ENCODE measurements at regions not wholly inside any gene's neighbourhood (a gene's known extent, or its start where the extent isn't known, plus 50 kb on each side); places are given as distances from the start of the nearest gene placed in this dataset.

GRCh38 chr9:129270205-129270604 lies 92.1 kb upstream of the IER5L start:
- DNase-seq (ENCODE audit: low spot score): peak; percentile 63

GRCh38 chr9:129267141-129267540 lies 89.1 kb upstream of the IER5L start:
- no peak for DNase-seq (ENCODE audit: low spot score)

- no peak for DNase-seq (ENCODE audit: low spot score)
These were observed 88.5 kb upstream of the IER5L start for GRCh38 chr9:129266536-129266935.

- no peak for DNase-seq (ENCODE audit: low spot score)
These were observed 86.3 kb upstream of the IER5L start for GRCh38 chr9:129264388-129264787.

GRCh38 chr9:129263836-129264235 lies 85.8 kb upstream of the IER5L start:
- no peak for DNase-seq (ENCODE audit: low spot score)

- no peak for DNase-seq (ENCODE audit: low spot score)
These were observed 84.2 kb upstream of the IER5L start for GRCh38 chr9:129262261-129262660.

GRCh38 chr9:129259375-129259774 lies 81.3 kb upstream of the IER5L start:
- DNase-seq (ENCODE audit: low spot score): no peak

- no peak for DNase-seq (ENCODE audit: low spot score)
These were observed 80.8 kb upstream of the IER5L start for GRCh38 chr9:129258823-129259301.

GRCh38 chr9:129258124-129258822 lies 80.2 kb upstream of the IER5L start:
- DNase-seq (ENCODE audit: low spot score): peak; percentile 88

GRCh38 chr9:129256959-129257713 lies 79.1 kb upstream of the IER5L start:
- DNase-seq (ENCODE audit: low spot score): no peak

GRCh38 chr9:129254566-129255287 lies 76.7 kb upstream of the IER5L start:
- no peak for DNase-seq (ENCODE audit: low spot score)

GRCh38 chr9:129253803-129254381 lies 75.8 kb upstream of the IER5L start:
- DNase-seq (ENCODE audit: low spot score): no peak

GRCh38 chr9:129252937-129253802 lies 75.1 kb upstream of the IER5L start:
- DNase-seq (ENCODE audit: low spot score): no peak

GRCh38 chr9:129250786-129251185 lies 72.7 kb upstream of the IER5L start:
- DNase-seq (ENCODE audit: low spot score): no peak

- no peak for DNase-seq (ENCODE audit: low spot score)
These were observed 69.5 kb upstream of the IER5L start for GRCh38 chr9:129247285-129248153.

- DNase-seq (ENCODE audit: low spot score): no peak
These were observed 67.2 kb upstream of the IER5L start for GRCh38 chr9:129245276-129245675.

- DNase-seq (ENCODE audit: low spot score): no peak
These were observed 65.0 kb upstream of the IER5L start for GRCh38 chr9:129242971-129243561.

- no peak for DNase-seq (ENCODE audit: low spot score)
These were observed 64.3 kb upstream of the IER5L start for GRCh38 chr9:129242191-129242941.

- DNase-seq (ENCODE audit: low spot score): no peak
These were observed 63.7 kb upstream of the IER5L start for GRCh38 chr9:129241725-129242124.
